Prostate gland (tissue), 2 donors: ENCODE measurements at regions not wholly inside any gene's neighbourhood (a gene's known extent, or its start where the extent isn't known, plus 50 kb on each side); places are given as distances from the start of the nearest gene placed in this dataset.

ENCODE experiments used
- CTCF ChIP-seq, 4 experiments: fragments of 200-600 bp in 2 of 4; fragments of 450-650 bp in 2 of 4; sonication (generic) in 2 of 4; IDR thresholded peaks; 1 replicate in 3 of 4; 2 replicates in 1 of 4; pipeline ENCODE4 v1.5.1; 2016 to 2019; ENCODE audit warnings: antibody characterized with exemption in 4 of 4, mild to moderate bottlenecking in 2 of 4, moderate library complexity in 2 of 4
- POLR2A ChIP-seq: fragments of 450-650 bp; IDR thresholded peaks from one replicate; pipeline ENCODE4 v1.6.1; 2016; ENCODE audit warnings: antibody characterized with exemption, mild to moderate bottlenecking
- POLR2AphosphoS5 ChIP-seq: sonication (generic); formaldehyde crosslinking; IDR thresholded peaks from one replicate; pipeline ENCODE4 v1.6.1; 2017; ENCODE audit warnings: antibody characterized with exemption

GRCh38 chr3:99012051-99012450 is 110.6 kb upstream of the DCBLD2 start:
- TF ChIP-seq CTCF (IDR thresholded peaks at IDR 0.05) (no peak), POLR2A (no peak), POLR2AphosphoS5 (no peak)
